GM23338 (cell line): ENCODE measurements at regions not wholly inside any gene's neighbourhood (a gene's known extent, or its start where the extent isn't known, plus 50 kb on each side); places are given as distances from the start of the nearest gene placed in this dataset.

Experiments used
- ATAC-seq: fragments of 200-7000 bp; cut with Tn5 transposase; 3 replicates; pipeline ENCODE4 v1.9.1; 2020
- DNase-seq: peaks from one replicate; pipeline ENCODE4 v3.0.0-alpha.2; 2015; ENCODE audit warnings: low spot score
- H2AFZ ChIP-seq: fragments of 200-600 bp; sonication (generic); 2 replicates; pipeline ENCODE4 v1.8.0; 2016; ENCODE audit warnings: antibody characterized with exemption, mild to moderate bottlenecking, moderate library complexity
- H3F3A ChIP-seq: fragments of 200-600 bp; sonication (generic); replicated peaks from 2 replicates; pipeline ENCODE4 v1.8.0; 2017; ENCODE audit warnings: antibody characterized with exemption, mixed run types, low read depth
- H3K27ac ChIP-seq: fragments of 200-600 bp; sonication (generic); 2 replicates; pipeline ENCODE4 v1.6.1; 2016; ENCODE audit warnings: low read depth
- H3K27me3 ChIP-seq: fragments of 200-600 bp; sonication (generic); 2 replicates; pipeline ENCODE4 v1.8.0; 2016; ENCODE audit warnings: mild to moderate bottlenecking, mixed run types, moderate library complexity; ENCODE audit not compliant: insufficient read depth
- H3K36me3 ChIP-seq: fragments of 200-600 bp; sonication (generic); 2 replicates; pipeline ENCODE4 v1.8.0; 2016; ENCODE audit warnings: mild to moderate bottlenecking; ENCODE audit not compliant: insufficient read depth
- H3K4me1 ChIP-seq: fragments of 200-600 bp; sonication (generic); 2 replicates; pipeline ENCODE4 v1.8.0; 2016; ENCODE audit warnings: mild to moderate bottlenecking, moderate library complexity; ENCODE audit not compliant: insufficient read depth
- H3K4me2 ChIP-seq: fragments of 200-600 bp; sonication (generic); 2 replicates; pipeline ENCODE4 v1.7.1; 2017; ENCODE audit warnings: mixed run types
- H3K4me3 ChIP-seq: fragments of 200-600 bp; sonication (generic); 2 replicates; pipeline ENCODE4 v1.6.1; 2016; ENCODE audit warnings: mixed run types
- H3K79me2 ChIP-seq: fragments of 200-600 bp; sonication (generic); replicated peaks from 2 replicates; pipeline ENCODE4 v1.8.0; 2017; ENCODE audit warnings: mild to moderate bottlenecking; ENCODE audit not compliant: insufficient read depth
- H3K9me2 ChIP-seq: fragments of 200-600 bp; sonication (generic); 2 replicates; pipeline ENCODE4 v1.8.0; 2017; ENCODE audit not compliant: insufficient read depth
- H4K20me1 ChIP-seq: fragments of 200-600 bp; sonication (generic); replicated peaks from 2 replicates; pipeline ENCODE4 v1.8.0; 2017; ENCODE audit warnings: mild to moderate bottlenecking; ENCODE audit not compliant: insufficient read depth
- H3K27ac Mint-ChIP-seq: 2 replicates; pipeline ENCODE4 v1.8.0; 2020; ENCODE audit warnings: inconsistent platforms, mild to moderate bottlenecking, moderate library complexity, mixed read lengths
- H3K27me3 Mint-ChIP-seq: 3 replicates; pipeline ENCODE4 v1.8.0; 2022; ENCODE audit warnings: low read depth, mild to moderate bottlenecking, moderate library complexity, mixed read lengths, inconsistent platforms; ENCODE audit not compliant: insufficient read depth, poor library complexity
- H3K36me3 Mint-ChIP-seq: 3 replicates; pipeline ENCODE4 v1.8.0; 2021; ENCODE audit warnings: low read depth, mild to moderate bottlenecking, inconsistent platforms, moderate library complexity, mixed read lengths
- H3K4me1 Mint-ChIP-seq: 3 replicates; pipeline ENCODE4 v1.8.0; 2020; ENCODE audit warnings: mild to moderate bottlenecking, inconsistent platforms, mixed read lengths
- H3K4me3 Mint-ChIP-seq: 3 replicates; pipeline ENCODE4 v1.8.0; 2021; ENCODE audit warnings: moderate library complexity, mild to moderate bottlenecking, inconsistent platforms, mixed read lengths
- H3K9me3 Mint-ChIP-seq: 3 replicates; pipeline ENCODE4 v1.8.0; 2020; ENCODE audit warnings: moderate library complexity, mild to moderate bottlenecking, inconsistent platforms, mixed read lengths
- CREB1 ChIP-seq: fragments of 250-450 bp; sonication (Bioruptor Pico); IDR thresholded peaks from 2 replicates; pipeline ENCODE4 v1.5.0; 2020; ENCODE audit warnings: low read depth, mild to moderate bottlenecking, moderate library complexity
- ETS1 ChIP-seq: IDR thresholded peaks from 2 replicates; pipeline ENCODE4 v1.6.1; 2016; ENCODE audit warnings: antibody characterized with exemption
- EZH2 ChIP-seq: fragments of 200-600 bp; sonication (generic); IDR thresholded peaks from one replicate; pipeline ENCODE4 v1.8.0; 2017; ENCODE audit warnings: antibody characterized with exemption, mild to moderate bottlenecking, low read depth; ENCODE audit not compliant: unreplicated experiment
- NANOG ChIP-seq: IDR thresholded peaks from 2 replicates; pipeline ENCODE4 v1.6.1; 2016; ENCODE audit warnings: antibody characterized with exemption, borderline replicate concordance
- REST ChIP-seq: IDR thresholded peaks from one replicate; pipeline ENCODE4 v1.6.1; 2018; ENCODE audit warnings: antibody characterized with exemption; ENCODE audit not compliant: unreplicated experiment
- STAT1 ChIP-seq: IDR thresholded peaks from one replicate; pipeline ENCODE4 v1.6.1; 2016; ENCODE audit warnings: antibody characterized with exemption; ENCODE audit not compliant: unreplicated experiment
- ZNF114 ChIP-seq: fragments of 250-450 bp; sonication (Bioruptor Pico); IDR thresholded peaks from 2 replicates; pipeline ENCODE4 v1.5.0; 2020; ENCODE audit warnings: mild to moderate bottlenecking, moderate library complexity
- ZNF331 ChIP-seq: fragments of 250-450 bp; sonication (Bioruptor Pico); IDR thresholded peaks from 2 replicates; pipeline ENCODE4 v1.5.0; 2020; ENCODE audit warnings: low read depth, mild to moderate bottlenecking, moderate library complexity

GRCh38 chr9:20033511-20033910 is 244.7 kb upstream of the SLC24A2 start (continued):
- no peak for TF ChIP-seq EZH2
- TF ChIP-seq STAT1: no peak
- no peak for TF ChIP-seq ETS1

GRCh38 chr9:20032413-20033006 is 243.7 kb upstream of the SLC24A2 start:
- ATAC-seq (peak; percentile 57), DNase-seq (no peak)
- Histone ChIP-seq H3K9me2 (no peaks in the 10 kb centered on the region), H3K27me3 (no peaks in the 10 kb centered on the region), H3K79me2 (no peaks in the 10 kb centered on the region), H3K36me3 (no peaks in the 10 kb centered on the region), H3K4me1 (0 out of 2 replicates have a peak, but pooled peaks cover 6% of the 10 kb centered on the region), H3K27ac (no peak overlapping the region), H4K20me1 (no peaks in the 10 kb centered on the region), H3K4me2 (no peak overlapping the region), H3K4me3 (no peak overlapping the region), H2AFZ (peak overlapping the region; percentile 11; the same call in 1 of the 2 replicates), H3F3A (no peaks in the 10 kb centered on the region)
- Mint-ChIP-seq H3K9me3 (no peaks in the 10 kb centered on the region), H3K4me3 (no peak overlapping the region), H3K4me1 (peaks cover 16% of the 10 kb centered on the region; the same call in 2 of the 3 replicates), H3K36me3 (no peaks in the 10 kb centered on the region), H3K27me3 (no peaks in the 10 kb centered on the region), H3K27ac (no peak overlapping the region; the same call in 1 of the 2 replicates)
- no peak for TF ChIP-seq REST
- TF ChIP-seq EZH2: no peak
- TF ChIP-seq CREB1 (CRISPR knock-in tag): no peak
- TF ChIP-seq NANOG: no peak
- no peak for TF ChIP-seq ZNF331 (CRISPR knock-in tag)
- no peak for TF ChIP-seq ETS1
- TF ChIP-seq ZNF114 (CRISPR knock-in tag): no peak
